ENCODE measurements at regions not wholly inside any gene's neighbourhood (a gene's known extent, or its start where the extent isn't known, plus 50 kb on each side); places are given as distances from the start of the nearest gene placed in this dataset.

DNA sequence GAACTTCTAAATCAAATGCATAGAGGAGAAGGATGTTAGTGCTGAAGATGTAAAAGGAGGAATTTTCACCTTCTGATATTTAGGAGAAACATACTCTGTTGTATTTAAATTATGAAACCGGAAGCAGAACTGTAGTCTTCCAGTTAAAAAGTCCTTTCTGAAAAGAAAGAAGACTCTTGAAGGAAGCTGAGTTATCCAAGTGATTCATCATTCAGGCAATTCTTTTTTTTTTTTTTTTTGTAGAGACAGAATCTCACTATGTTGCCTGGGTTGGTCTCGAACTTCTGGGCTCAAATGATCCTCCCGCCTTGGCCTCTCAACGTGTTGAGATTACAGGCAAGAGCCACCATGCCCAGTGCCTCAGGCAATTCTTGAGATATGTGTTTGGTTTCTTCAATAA lies 424.8 kb upstream of the TPM1 start:
- TF ChIP-seq TAF1 (IDR thresholded peaks at IDR 0.05; ENCODE audit: low read depth) (no peak), TEAD4 (IDR thresholded peaks at IDR 0.05) (no peak), EP300 (IDR thresholded peaks at IDR 0.05; ENCODE audit: borderline replicate concordance) (no peak), YY1 (IDR thresholded peaks at IDR 0.05; ENCODE audit: low read depth) (no peak), FOXM1 (IDR thresholded peaks at IDR 0.05; ENCODE audit: borderline replicate concordance, low read depth) (no peak), CEBPB (IDR thresholded peaks at IDR 0.05) (no peak), ZBTB7A (IDR thresholded peaks at IDR 0.05; ENCODE audit: low read depth) (no peak), EGR1 (IDR thresholded peaks at IDR 0.05) (no peak)
- TF ChIP-seq, protein P1, sequence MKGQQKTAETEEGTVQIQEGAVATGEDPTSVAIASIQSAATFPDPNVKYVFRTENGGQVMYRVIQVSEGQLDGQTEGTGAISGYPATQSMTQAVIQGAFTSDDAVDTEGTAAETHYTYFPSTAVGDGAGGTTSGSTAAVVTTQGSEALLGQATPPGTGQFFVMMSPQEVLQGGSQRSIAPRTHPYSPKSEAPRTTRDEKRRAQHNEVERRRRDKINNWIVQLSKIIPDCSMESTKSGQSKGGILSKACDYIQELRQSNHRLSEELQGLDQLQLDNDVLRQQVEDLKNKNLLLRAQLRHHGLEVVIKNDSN (IDR thresholded peaks at IDR 0.05), result no peak
- TF ChIP-seq, protein P2, sequence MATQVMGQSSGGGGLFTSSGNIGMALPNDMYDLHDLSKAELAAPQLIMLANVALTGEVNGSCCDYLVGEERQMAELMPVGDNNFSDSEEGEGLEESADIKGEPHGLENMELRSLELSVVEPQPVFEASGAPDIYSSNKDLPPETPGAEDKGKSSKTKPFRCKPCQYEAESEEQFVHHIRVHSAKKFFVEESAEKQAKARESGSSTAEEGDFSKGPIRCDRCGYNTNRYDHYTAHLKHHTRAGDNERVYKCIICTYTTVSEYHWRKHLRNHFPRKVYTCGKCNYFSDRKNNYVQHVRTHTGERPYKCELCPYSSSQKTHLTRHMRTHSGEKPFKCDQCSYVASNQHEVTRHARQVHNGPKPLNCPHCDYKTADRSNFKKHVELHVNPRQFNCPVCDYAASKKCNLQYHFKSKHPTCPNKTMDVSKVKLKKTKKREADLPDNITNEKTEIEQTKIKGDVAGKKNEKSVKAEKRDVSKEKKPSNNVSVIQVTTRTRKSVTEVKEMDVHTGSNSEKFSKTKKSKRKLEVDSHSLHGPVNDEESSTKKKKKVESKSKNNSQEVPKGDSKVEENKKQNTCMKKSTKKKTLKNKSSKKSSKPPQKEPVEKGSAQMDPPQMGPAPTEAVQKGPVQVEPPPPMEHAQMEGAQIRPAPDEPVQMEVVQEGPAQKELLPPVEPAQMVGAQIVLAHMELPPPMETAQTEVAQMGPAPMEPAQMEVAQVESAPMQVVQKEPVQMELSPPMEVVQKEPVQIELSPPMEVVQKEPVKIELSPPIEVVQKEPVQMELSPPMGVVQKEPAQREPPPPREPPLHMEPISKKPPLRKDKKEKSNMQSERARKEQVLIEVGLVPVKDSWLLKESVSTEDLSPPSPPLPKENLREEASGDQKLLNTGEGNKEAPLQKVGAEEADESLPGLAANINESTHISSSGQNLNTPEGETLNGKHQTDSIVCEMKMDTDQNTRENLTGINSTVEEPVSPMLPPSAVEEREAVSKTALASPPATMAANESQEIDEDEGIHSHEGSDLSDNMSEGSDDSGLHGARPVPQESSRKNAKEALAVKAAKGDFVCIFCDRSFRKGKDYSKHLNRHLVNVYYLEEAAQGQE (IDR thresholded peaks at IDR 0.05; ENCODE audit: low read depth), result no peak
